NCI-H524 treated with DMSO at 0.1 percent for 48 hours (cell line): ENCODE measurements at regions not wholly inside any gene's neighbourhood (a gene's known extent, or its start where the extent isn't known, plus 50 kb on each side); places are given as distances from the start of the nearest gene placed in this dataset.
"Not testable (repeated sequence)": the region's sequence is repeated elsewhere in the genome, so short reads cannot be mapped to it uniquely, and the experiment has no call there.

Source experiments
- DNase-seq: peaks from one replicate; lab custom pipeline; 2025; lab: John Stamatoyannopoulos, UW

GRCh38 chr1:157219182-157219581 lies 81.0 kb upstream of the ETV3 start:
- no peak for DNase-seq

GRCh38 chr1:157218671-157219070 lies 80.5 kb upstream of the ETV3 start:
- DNase-seq = no peak

GRCh38 chr1:157217486-157217885 lies 79.3 kb upstream of the ETV3 start:
- DNase-seq = no peak

GRCh38 chr1:157213836-157214235 lies 75.6 kb upstream of the ETV3 start:
- no peak for DNase-seq

GRCh38 chr1:157209514-157209913 lies 71.3 kb upstream of the ETV3 start:
- DNase-seq = no peak

- not testable (repeated sequence) for DNase-seq
These were observed 67.8 kb upstream of the ETV3 start for GRCh38 chr1:157205982-157206381.

GRCh38 chr1:157203166-157203565 lies 65.0 kb upstream of the ETV3 start:
- no peak for DNase-seq

GRCh38 chr1:157202331-157202730 lies 64.1 kb upstream of the ETV3 start:
- no peak for DNase-seq

GRCh38 chr1:157201767-157202166 lies 63.6 kb upstream of the ETV3 start:
- no peak for DNase-seq

- no peak for DNase-seq
These were observed 62.3 kb upstream of the ETV3 start for GRCh38 chr1:157200451-157200850.

- no peak for DNase-seq
These were observed 61.2 kb upstream of the ETV3 start for GRCh38 chr1:157199421-157199755.

GRCh38 chr1:157198619-157199420 lies 60.6 kb upstream of the ETV3 start:
- no peak for DNase-seq

- no peak for DNase-seq
These were observed 59.8 kb upstream of the ETV3 start for GRCh38 chr1:157197906-157198435.

GRCh38 chr1:157196670-157197456 lies 58.7 kb upstream of the ETV3 start:
- not testable (repeated sequence) for DNase-seq

GRCh38 chr1:157196245-157196543 lies 58.0 kb upstream of the ETV3 start:
- DNase-seq = no peak

GRCh38 chr1:157195521-157196244 lies 57.5 kb upstream of the ETV3 start:
- no peak for DNase-seq

- no peak for DNase-seq
These were observed 56.7 kb upstream of the ETV3 start for GRCh38 chr1:157194731-157195520.

- DNase-seq = peak; percentile 14
These were observed 55.7 kb upstream of the ETV3 start for GRCh38 chr1:157193702-157194391.

GRCh38 chr1:157193219-157193618 lies 55.0 kb upstream of the ETV3 start:
- DNase-seq = no peak

- DNase-seq = no peak
These were observed 52.1 kb upstream of the ETV3 start for GRCh38 chr1:157189986-157190982.
